Transverse colon (tissue), 4 donors: ENCODE measurements at regions not wholly inside any gene's neighbourhood (a gene's known extent, or its start where the extent isn't known, plus 50 kb on each side); places are given as distances from the start of the nearest gene placed in this dataset.

ENCODE experiments used
- POLR2A ChIP-seq: fragments of 450-650 bp; IDR thresholded peaks from one replicate; pipeline ENCODE4 v1.6.1; 2016; ENCODE audit warnings: antibody characterized with exemption, mild to moderate bottlenecking, moderate library complexity
- POLR2AphosphoS5 ChIP-seq, 3 donors: sonication (generic); formaldehyde crosslinking; IDR thresholded peaks; one replicate each; pipeline ENCODE4 v1.6.1; 2016; ENCODE audit warnings: antibody characterized with exemption in 3 of 3
- TF ChIP-seq, protein P1 (sequence below), 5 experiments: fragments of 200-600 bp in 3 of 5; fragments of 450-650 bp in 2 of 5; sonication (generic) in 3 of 5; IDR thresholded peaks; 1 replicate in 2 of 5; 2 replicates in 3 of 5; pipeline ENCODE4 v1.5.1; 2016 to 2017; ENCODE audit warnings: antibody characterized with exemption in 5 of 5, inconsistent platforms in 3 of 5, mild to moderate bottlenecking in 2 of 5, moderate library complexity in 1 of 5

DNA sequence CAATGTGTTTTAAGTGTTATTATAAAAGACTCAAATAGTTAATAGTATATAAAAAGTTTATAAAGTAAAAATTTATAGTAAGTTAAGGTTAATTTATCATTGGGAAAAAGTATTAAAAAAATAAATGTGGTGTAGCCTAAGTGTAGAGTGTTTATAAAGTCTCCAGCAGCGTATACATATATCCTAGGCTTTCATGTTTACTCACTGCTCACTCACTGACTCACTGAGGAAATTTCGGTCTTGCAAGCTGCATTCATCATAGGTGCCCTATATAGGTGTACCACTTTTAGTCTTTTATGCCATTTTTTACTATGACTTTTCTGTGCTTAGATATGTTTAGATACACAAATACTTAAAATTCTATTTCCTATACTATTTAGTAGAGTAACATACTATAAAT lies 866.0 kb downstream of the CBLN2 start:
- TF ChIP-seq, protein P1, sequence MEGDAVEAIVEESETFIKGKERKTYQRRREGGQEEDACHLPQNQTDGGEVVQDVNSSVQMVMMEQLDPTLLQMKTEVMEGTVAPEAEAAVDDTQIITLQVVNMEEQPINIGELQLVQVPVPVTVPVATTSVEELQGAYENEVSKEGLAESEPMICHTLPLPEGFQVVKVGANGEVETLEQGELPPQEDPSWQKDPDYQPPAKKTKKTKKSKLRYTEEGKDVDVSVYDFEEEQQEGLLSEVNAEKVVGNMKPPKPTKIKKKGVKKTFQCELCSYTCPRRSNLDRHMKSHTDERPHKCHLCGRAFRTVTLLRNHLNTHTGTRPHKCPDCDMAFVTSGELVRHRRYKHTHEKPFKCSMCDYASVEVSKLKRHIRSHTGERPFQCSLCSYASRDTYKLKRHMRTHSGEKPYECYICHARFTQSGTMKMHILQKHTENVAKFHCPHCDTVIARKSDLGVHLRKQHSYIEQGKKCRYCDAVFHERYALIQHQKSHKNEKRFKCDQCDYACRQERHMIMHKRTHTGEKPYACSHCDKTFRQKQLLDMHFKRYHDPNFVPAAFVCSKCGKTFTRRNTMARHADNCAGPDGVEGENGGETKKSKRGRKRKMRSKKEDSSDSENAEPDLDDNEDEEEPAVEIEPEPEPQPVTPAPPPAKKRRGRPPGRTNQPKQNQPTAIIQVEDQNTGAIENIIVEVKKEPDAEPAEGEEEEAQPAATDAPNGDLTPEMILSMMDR (IDR thresholded peaks at IDR 0.05), result no peak
- TF ChIP-seq POLR2A (no peak), POLR2AphosphoS5 (IDR thresholded peaks at IDR 0.05) (no peak)
